Fibroblast of the conjunctiva (primary cell): ENCODE measurements at regions not wholly inside any gene's neighbourhood (a gene's known extent, or its start where the extent isn't known, plus 50 kb on each side); places are given as distances from the start of the nearest gene placed in this dataset.
A peak's percentile ranks its signal among the peaks of the same experiment; 100 is the strongest.

ENCODE experiments used
- DNase-seq: peaks from one replicate; pipeline ENCODE4 v3.0.0-alpha.2; 2010; ENCODE audit warnings: low read depth

DNA sequence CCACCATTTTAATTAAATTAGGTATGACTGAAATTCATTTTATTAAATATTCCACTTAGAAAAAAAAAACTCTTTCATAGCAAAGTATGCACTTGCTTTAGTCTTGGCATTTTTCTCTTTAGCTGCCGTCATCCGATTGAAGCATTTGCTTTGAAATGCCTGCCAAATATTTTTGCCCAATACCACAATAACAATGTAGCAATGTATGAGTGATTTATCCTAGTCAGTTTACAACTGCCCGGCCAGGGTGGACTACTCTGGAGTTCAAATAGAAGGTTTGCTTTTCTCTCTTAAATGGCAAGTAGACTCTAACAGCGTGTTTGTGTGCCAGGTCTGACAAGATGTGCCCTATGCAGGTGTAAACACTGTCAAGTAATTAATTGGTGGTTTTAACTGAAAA is 675.3 kb upstream of the SGCG start:
- DNase-seq: no peak

DNA sequence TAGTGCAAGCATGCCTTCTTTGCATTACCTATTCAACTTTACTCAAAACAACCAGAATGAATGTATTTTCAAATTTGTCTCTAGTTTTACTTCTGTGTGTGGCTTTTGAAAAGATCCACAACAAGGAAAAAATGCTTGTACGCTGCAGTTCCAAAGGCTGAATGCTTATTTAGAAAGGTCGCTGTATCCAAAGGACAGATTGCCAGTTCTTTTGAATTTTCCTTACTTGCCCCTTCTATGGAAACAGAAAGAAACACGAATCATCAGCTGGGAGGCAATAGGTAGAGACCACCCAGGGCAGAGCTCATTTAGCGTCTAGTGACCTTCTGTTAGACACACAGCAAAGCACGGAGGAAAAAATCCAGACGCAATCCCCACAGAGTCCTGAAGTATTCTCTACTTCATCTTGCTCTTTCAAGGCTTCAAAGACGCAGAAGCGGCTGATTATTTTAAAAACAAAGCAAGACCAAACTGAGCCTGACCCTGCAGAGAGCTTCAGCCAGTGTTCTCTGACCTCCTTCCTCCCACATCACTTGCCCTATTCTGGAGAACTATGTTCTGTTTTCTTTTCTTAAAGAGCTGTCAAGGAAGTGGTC is 674.6 kb upstream of the SGCG start:
- no peak for DNase-seq

DNA sequence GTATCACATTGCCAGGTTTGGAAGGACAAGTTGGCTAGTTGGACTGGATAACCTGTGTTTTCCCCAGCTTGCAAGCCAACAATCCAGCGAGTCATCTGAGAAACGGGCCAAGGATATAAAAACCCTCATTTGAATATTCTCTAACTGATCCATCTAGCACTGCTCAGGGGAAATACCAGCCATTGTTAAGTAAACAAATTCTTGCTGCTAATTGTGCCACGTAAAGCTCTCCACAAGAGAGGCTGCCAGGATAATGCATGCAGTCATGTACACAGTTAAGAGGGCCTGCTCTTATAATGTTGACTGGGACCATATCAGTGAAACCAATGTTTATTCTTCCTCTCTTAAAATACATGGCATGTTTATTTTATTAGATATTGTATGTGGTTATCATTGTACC is 663.2 kb upstream of the SGCG start:
- DNase-seq: no peak

- no peak for DNase-seq
Observed at GRCh38 chr13:22536851-22537250, 643.9 kb upstream of the SGCG start.

DNA sequence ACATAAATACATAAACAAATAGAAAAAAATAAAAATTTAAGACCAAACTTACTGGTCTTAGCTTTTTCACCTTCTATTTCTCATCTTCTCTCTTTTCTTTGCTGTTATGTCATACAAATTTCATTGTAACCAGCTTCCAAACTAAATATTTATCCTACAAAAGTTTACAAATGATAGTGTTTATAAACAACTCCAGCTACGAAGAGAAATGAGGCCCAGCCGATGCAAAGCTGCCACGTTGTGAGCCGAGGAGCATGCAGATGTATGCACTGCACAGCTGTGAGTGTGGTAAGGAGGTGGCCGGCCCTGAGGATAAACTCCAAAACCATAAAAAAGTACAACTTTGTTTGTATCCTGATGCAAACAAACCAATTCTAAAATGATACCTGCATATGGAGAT is 642.4 kb upstream of the SGCG start:
- DNase-seq: no peak

DNA sequence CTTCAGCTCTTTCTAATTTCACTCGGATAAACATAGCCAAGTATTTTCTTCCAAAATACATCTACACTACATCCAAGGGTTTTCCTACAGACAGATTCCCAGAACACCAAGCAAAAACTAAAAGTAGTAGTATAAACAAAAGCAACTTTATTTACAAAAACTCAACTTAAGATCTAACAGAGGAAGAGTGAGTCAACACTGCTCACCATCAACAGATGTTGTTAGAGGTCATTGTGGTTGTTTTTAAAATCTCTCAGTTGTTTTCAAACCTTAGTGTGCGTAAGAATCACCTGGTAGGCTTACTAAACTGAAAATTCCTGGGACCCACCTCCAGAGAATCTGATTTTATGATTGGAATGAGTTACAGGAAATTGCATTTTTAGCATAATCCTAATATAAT is 631.7 kb upstream of the SGCG start:
- no peak for DNase-seq

DNA sequence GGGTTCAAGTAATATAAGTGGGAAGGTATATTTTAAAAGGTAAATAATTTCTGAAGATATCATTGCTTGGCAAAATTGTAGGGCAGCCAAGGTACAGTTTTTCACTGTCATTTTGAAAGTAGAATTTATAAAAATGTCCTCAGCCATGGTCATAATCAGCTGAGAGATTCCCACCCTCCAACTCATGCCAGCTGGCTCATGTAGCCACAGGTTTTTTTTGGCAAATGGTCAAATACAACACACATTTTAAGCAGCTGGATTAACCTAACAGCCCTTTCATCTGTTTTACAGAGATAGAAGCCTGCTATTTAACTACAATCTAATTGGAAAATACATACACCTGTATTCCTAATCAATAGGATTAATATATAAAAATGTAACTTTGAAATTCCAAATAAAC is 619.2 kb upstream of the SGCG start:
- DNase-seq: no peak

- DNase-seq: no peak
Observed at GRCh38 chr13:22562116-22562515, 618.7 kb upstream of the SGCG start.

- no peak for DNase-seq
Observed at GRCh38 chr13:22563272-22563671, 617.5 kb upstream of the SGCG start.

GRCh38 chr13:22569811-22570210 is 611.0 kb upstream of the SGCG start:
- DNase-seq: no peak

GRCh38 chr13:22589880-22590279 is 590.9 kb upstream of the SGCG start:
- no peak for DNase-seq

- DNase-seq: peak; percentile 1
Observed at GRCh38 chr13:22592515-22592914, 588.3 kb upstream of the SGCG start.

- no peak for DNase-seq
Observed at GRCh38 chr13:22594041-22594440, 586.7 kb upstream of the SGCG start.

DNA sequence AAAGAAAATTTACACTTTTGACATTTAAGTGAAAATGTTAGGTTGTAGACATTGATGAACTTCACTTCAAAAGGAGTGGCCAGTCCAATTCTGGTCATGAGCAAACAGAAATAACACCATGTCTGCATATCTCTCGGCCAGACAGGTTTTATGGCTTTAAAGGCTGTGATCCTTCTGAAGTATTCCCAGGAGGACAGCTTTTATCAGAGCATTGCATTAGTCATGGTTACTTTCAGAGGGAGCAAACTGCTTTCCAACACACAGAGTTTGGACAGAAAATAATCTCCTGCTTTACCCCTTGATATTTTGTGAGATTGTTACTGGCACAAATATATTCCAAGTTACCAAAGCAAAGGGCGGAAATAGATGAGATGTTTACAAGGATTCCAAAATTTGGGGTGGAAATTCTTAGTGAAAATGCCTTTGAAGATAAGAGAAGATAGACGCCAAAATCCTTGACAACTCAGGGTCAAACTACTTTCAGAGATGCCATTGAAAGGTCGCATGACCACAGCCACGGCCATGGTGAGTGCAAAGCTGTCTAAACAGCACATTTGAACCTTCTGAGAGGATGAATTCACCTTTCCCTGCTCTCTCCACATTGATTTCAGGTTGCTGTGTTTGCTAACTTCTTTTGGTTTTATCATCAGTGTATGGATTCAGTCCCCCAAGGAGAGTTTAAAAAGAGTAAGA is 584.5 kb upstream of the SGCG start:
- no peak for DNase-seq

DNA sequence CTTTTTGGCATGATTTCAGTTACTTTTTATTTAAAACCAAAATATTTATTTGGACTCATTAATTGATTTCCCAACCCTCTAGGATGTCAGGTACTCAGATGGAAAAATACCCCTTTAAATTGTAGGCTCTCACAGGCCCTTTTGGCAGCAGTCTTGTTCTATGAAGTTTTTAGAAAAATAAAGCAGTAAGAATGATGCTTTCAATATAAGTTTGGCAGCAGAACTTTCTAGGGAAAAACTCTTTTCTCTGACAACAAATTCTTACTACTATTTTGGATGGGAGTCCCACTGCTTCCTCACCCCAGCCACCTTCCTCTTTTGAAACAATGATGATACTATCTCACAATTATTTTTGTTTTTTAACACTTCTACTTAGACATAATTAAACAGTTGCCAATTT is 581.6 kb upstream of the SGCG start:
- no peak for DNase-seq

- DNase-seq: no peak
Observed at GRCh38 chr13:22618002-22618401, 562.8 kb upstream of the SGCG start.

- DNase-seq: no peak
Observed at GRCh38 chr13:22625691-22626090, 555.1 kb upstream of the SGCG start.

- no peak for DNase-seq
Observed at GRCh38 chr13:22629374-22629773, 551.4 kb upstream of the SGCG start.

- no peak for DNase-seq
Observed at GRCh38 chr13:22642088-22642487, 538.7 kb upstream of the SGCG start.

GRCh38 chr13:22644941-22645340 is 535.8 kb upstream of the SGCG start:
- no peak for DNase-seq

- DNase-seq: no peak
Observed at GRCh38 chr13:22647156-22647850, 533.5 kb upstream of the SGCG start.

DNA sequence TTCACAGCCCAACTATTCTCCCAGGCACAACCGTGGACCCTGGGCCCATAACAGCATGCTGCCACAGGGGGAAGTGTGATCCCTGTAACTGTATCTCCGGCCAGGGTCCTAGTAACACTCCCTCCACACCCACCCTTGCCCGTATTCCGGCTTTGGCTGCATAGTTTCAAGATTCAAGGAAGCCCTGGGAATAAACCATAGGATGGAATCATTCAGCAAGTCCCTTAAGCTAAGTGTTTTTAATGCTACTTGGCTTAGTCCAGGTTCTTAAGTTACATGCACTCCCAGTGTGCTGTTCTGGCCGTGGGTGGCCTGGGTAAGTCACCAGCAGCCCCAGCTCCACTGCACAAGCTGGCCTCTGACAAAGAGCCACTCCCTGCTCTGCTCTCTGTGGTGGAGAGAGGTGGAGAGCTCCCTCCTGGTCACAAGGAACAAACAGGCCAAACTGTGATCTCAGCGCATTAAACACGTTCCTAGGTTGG is 532.4 kb upstream of the SGCG start:
- no peak for DNase-seq

DNA sequence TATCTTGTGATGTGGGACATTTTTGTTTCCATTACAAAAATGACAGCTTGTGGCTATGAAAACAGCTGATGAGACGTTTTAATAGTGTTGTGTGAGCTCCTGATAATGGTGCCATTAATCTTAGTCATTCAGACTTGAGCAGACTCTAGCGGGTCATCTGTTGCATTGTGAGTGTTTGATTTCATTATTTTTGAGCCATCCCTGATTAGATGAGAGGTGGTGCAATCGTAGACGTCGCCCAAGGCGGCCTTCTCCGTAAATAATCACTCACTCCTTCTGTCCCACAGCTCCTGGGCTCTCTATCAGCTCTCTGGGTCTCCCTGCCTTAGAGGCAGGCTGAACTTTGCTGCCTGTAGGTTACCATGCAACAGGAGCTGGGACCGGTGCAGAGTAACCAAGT is 528.0 kb upstream of the SGCG start:
- DNase-seq: no peak

DNA sequence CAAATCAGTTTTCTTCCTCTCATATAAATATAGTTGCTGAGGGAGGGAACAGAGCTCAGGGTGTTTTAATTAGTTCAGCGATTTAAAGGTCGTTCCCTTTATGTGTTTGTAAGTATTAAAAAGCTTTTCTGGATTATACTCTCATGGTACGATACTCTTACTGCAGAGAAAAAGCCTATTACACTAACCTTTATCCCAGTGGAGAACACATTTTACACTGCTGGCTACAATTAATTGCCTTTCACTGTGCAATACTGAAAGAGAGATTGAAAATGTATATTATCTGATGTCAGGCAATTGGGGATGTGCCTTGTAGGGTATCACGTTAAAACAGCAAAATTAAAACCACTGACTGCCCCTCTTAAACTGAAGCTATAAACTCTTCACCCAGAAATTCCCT is 526.9 kb upstream of the SGCG start:
- DNase-seq: no peak
